ENCODE measurements at regions not wholly inside any gene's neighbourhood (a gene's known extent, or its start where the extent isn't known, plus 50 kb on each side); places are given as distances from the start of the nearest gene placed in this dataset.

GRCh38 chr2:67772216-67773170, 290.3 kb downstream of the C1D start:
- peaks cover 4 to 20% of the 10 kb centered on the region in 2 donors for H3K27me3 Mint-ChIP-seq (ENCODE audit: low read depth in 2 of 2)
- TF ChIP-seq CTCF (IDR thresholded peaks at IDR 0.05), result no peak
- H3K4me3 Mint-ChIP-seq, result no peak overlapping the region
- ATAC-seq (no peak), DNase-seq (no peak)
- Histone ChIP-seq H3K36me3 (ENCODE audit: control insufficient read depth, insufficient read depth, low read length) (no peaks in the 10 kb centered on the region), H3K4me1 (ENCODE audit: control insufficient read depth, insufficient read depth, low read length) (no peaks in the 10 kb centered on the region), H3K4me3 (ENCODE audit: low read length) (no peak overlapping the region), H3K27me3 (ENCODE audit: control insufficient read depth, insufficient read depth, low read length) (no peaks in the 10 kb centered on the region), H3K27ac (ENCODE audit: low read length) (no peak overlapping the region), H3K9me3 (ENCODE audit: control insufficient read depth, insufficient read depth, low read length) (no peaks in the 10 kb centered on the region)
- intact Hi-C loops (cut with micrococcal nuclease), result no loop called here
- WGBS (ENCODE audit: insufficient coverage), result 66% methylated on average over 7 of the region's 9 CpGs
- H3K36me3 Mint-ChIP-seq, result no peaks in the 10 kb centered on the region
- H3K27ac Mint-ChIP-seq, result no peak overlapping the region
- no peaks in the 10 kb centered on the region for H3K9me3 Mint-ChIP-seq
- H3K4me1 Mint-ChIP-seq, result no peaks in the 10 kb centered on the region

- no peaks in the 10 kb centered on the region for H3K9me3 ChIP-seq (ENCODE audit: control insufficient read depth, insufficient read depth, low read length)
- Mint-ChIP-seq H3K9me3 (no peaks in the 10 kb centered on the region), H3K36me3 (no peaks in the 10 kb centered on the region), H3K27ac (no peak overlapping the region), H3K27me3 (ENCODE audit: low read depth in 2 of 2) (peaks cover 4 to 12% of the 10 kb centered on the region in 2 donors), H3K4me1 (no peaks in the 10 kb centered on the region), H3K4me3 (no peak overlapping the region)
- H3K4me1 ChIP-seq (ENCODE audit: control insufficient read depth, insufficient read depth, low read length), result no peaks in the 10 kb centered on the region
- WGBS (ENCODE audit: insufficient coverage), result 92% methylated on average over 3 of the region's 3 CpGs
- ATAC-seq (no peak), DNase-seq (no peak)
- no peaks in the 10 kb centered on the region for H3K36me3 ChIP-seq (ENCODE audit: control insufficient read depth, insufficient read depth, low read length)
- no peak for TF ChIP-seq CTCF (IDR thresholded peaks at IDR 0.05)
- no peaks in the 10 kb centered on the region for H3K27me3 ChIP-seq (ENCODE audit: control insufficient read depth, insufficient read depth, low read length)
- intact Hi-C loops (cut with micrococcal nuclease), result no loop called here
- no peak overlapping the region for H3K4me3 ChIP-seq (ENCODE audit: low read length)
- H3K27ac ChIP-seq (ENCODE audit: low read length), result no peak overlapping the region
Observed at GRCh38 chr2:67773851-67774250, 289.0 kb downstream of the C1D start.

- Mint-ChIP-seq H3K27ac (no peak overlapping the region), H3K9me3 (no peaks in the 10 kb centered on the region), H3K4me3 (no peak overlapping the region), H3K36me3 (no peaks in the 10 kb centered on the region), H3K27me3 (ENCODE audit: low read depth in 2 of 2) (peaks cover 4 to 12% of the 10 kb centered on the region in 2 donors), H3K4me1 (no peaks in the 10 kb centered on the region)
- ATAC-seq, result no peak
- no peak for DNase-seq
- H3K27ac ChIP-seq (ENCODE audit: low read length), result no peak overlapping the region
- no peaks in the 10 kb centered on the region for H3K36me3 ChIP-seq (ENCODE audit: control insufficient read depth, insufficient read depth, low read length)
- WGBS (ENCODE audit: insufficient coverage), result 85% methylated on average over 2 of the region's 2 CpGs
- H3K4me1 ChIP-seq (ENCODE audit: control insufficient read depth, insufficient read depth, low read length), result no peaks in the 10 kb centered on the region
- H3K4me3 ChIP-seq (ENCODE audit: low read length), result no peak overlapping the region
- H3K27me3 ChIP-seq (ENCODE audit: control insufficient read depth, insufficient read depth, low read length), result no peaks in the 10 kb centered on the region
- TF ChIP-seq CTCF (IDR thresholded peaks at IDR 0.05), result no peak
- intact Hi-C loops (cut with micrococcal nuclease), result no loop called here
- no peaks in the 10 kb centered on the region for H3K9me3 ChIP-seq (ENCODE audit: control insufficient read depth, insufficient read depth, low read length)
Observed at GRCh38 chr2:67776276-67776675, 286.5 kb downstream of the C1D start.

Data from natural killer cell (primary cell).